ENCODE measurements at regions not wholly inside any gene's neighbourhood (a gene's known extent, or its start where the extent isn't known, plus 50 kb on each side); places are given as distances from the start of the nearest gene placed in this dataset.

GRCh38 chr17:28267720-28268609, 51.0 kb upstream of the TMEM97 start:
- Histone ChIP-seq H3K27ac (ENCODE audit: control insufficient read depth, insufficient read depth, low read length) (no peak overlapping the region), H3K27me3 (ENCODE audit: control insufficient read depth, extremely low read depth, insufficient read depth, low read length) (peaks cover 33% of the 10 kb centered on the region), H4K20me1 (ENCODE audit: control insufficient read depth, extremely low read depth, insufficient read depth, low read length) (no peaks in the 10 kb centered on the region), H3K9me3 (ENCODE audit: control insufficient read depth, low read depth, low read length) (no peaks in the 10 kb centered on the region), H2AFZ (ENCODE audit: control insufficient read depth, low read length) (no peak overlapping the region), H3K9me1 (ENCODE audit: control insufficient read depth, extremely low read depth, insufficient read depth, low read length) (no peaks in the 10 kb centered on the region), H3K79me2 (ENCODE audit: control insufficient read depth, insufficient read depth, low read length) (no peaks in the 10 kb centered on the region), H3K4me2 (ENCODE audit: control insufficient read depth, extremely low read depth, insufficient read depth, low read depth, low read length) (no peak overlapping the region), H3K36me3 (ENCODE audit: control insufficient read depth in 2 of 2, extremely low read depth in 1 of 2, insufficient read depth in 2 of 2, low read length in 2 of 2) (no peaks in the 10 kb centered on the region), H3K9ac (ENCODE audit: control insufficient read depth, extremely low read depth, insufficient read depth, low read length) (no peak overlapping the region), H3K4me1 (ENCODE audit: control insufficient read depth, extremely low read depth, insufficient read depth, low read length) (no peaks in the 10 kb centered on the region), H3K4me3 (ENCODE audit: control insufficient read depth in 2 of 3, extremely low read depth in 1 of 3, insufficient read depth in 2 of 3, low read depth in 1 of 3, low read length in 3 of 3) (no peak overlapping the region)
- dilution Hi-C loops (cut with MboI; ENCODE audit: extremely low pct_ligation_motif_present, low sequenced_read_pairs): no loop called here
- DNase-seq (ENCODE audit: low read depth, low spot score) (no peak), FAIRE-seq (no peak)
- TF ChIP-seq CTCF (optimal IDR thresholded peaks at IDR 0.05 in 1 of 3, IDR thresholded peaks at IDR 0.05 in 1 of 3, conservative IDR thresholded peaks at IDR 0.05 in 1 of 3; ENCODE audit: extremely low read depth in 1 of 3, insufficient read depth in 2 of 3, low read length in 3 of 3) (no peak), EZH2 (IDR thresholded peaks at IDR 0.05; ENCODE audit: low read length) (no peak)

- Histone ChIP-seq H3K9me1 (ENCODE audit: control insufficient read depth, extremely low read depth, insufficient read depth, low read length) (no peaks in the 10 kb centered on the region), H3K27ac (ENCODE audit: control insufficient read depth, insufficient read depth, low read length) (no peak overlapping the region), H3K4me2 (ENCODE audit: control insufficient read depth, extremely low read depth, insufficient read depth, low read depth, low read length) (no peak overlapping the region), H3K9ac (ENCODE audit: control insufficient read depth, extremely low read depth, insufficient read depth, low read length) (no peak overlapping the region), H3K36me3 (ENCODE audit: control insufficient read depth in 2 of 2, extremely low read depth in 1 of 2, insufficient read depth in 2 of 2, low read length in 2 of 2) (no peaks in the 10 kb centered on the region), H3K4me1 (ENCODE audit: control insufficient read depth, extremely low read depth, insufficient read depth, low read length) (no peaks in the 10 kb centered on the region), H3K4me3 (ENCODE audit: control insufficient read depth in 2 of 3, extremely low read depth in 1 of 3, insufficient read depth in 2 of 3, low read depth in 1 of 3, low read length in 3 of 3) (no peak overlapping the region), H4K20me1 (ENCODE audit: control insufficient read depth, extremely low read depth, insufficient read depth, low read length) (no peaks in the 10 kb centered on the region), H3K9me3 (ENCODE audit: control insufficient read depth, low read depth, low read length) (no peaks in the 10 kb centered on the region), H3K79me2 (ENCODE audit: control insufficient read depth, insufficient read depth, low read length) (no peaks in the 10 kb centered on the region), H2AFZ (ENCODE audit: control insufficient read depth, low read length) (no peak overlapping the region), H3K27me3 (ENCODE audit: control insufficient read depth, extremely low read depth, insufficient read depth, low read length) (peaks cover 40% of the 10 kb centered on the region)
- dilution Hi-C loops (cut with MboI; ENCODE audit: extremely low pct_ligation_motif_present, low sequenced_read_pairs): no loop called here
- FAIRE-seq (no peak), DNase-seq (ENCODE audit: low read depth, low spot score) (no peak)
- no peak for TF ChIP-seq CTCF (optimal IDR thresholded peaks at IDR 0.05 in 1 of 3, IDR thresholded peaks at IDR 0.05 in 1 of 3, conservative IDR thresholded peaks at IDR 0.05 in 1 of 3; ENCODE audit: extremely low read depth in 1 of 3, insufficient read depth in 2 of 3, low read length in 3 of 3)
- no peak for TF ChIP-seq EZH2 (IDR thresholded peaks at IDR 0.05; ENCODE audit: low read length)
Measured at GRCh38 chr17:28268610-28269313, 50.2 kb upstream of the TMEM97 start.

Small RNA genes in the stretch of these regions (small RNA-seq; reads per million reads assigned to genes)
- 0 reads per million in 3 experiments for gene AC061975.2 (ENCODE audit: insufficient read length in 3 of 3, low read depth in 3 of 3, low replicate concordance in 1 of 3)
